GM23338 (cell line): ENCODE measurements at regions not wholly inside any gene's neighbourhood (a gene's known extent, or its start where the extent isn't known, plus 50 kb on each side); places are given as distances from the start of the nearest gene placed in this dataset.

Source experiments
- CREB1 ChIP-seq: fragments of 250-450 bp; sonication (Bioruptor Pico); IDR thresholded peaks from 2 replicates; pipeline ENCODE4 v1.5.0; 2020; ENCODE audit warnings: low read depth, mild to moderate bottlenecking, moderate library complexity
- CTCF ChIP-seq, 2 experiments: fragments of 200-600 bp in 1 of 2; sonication (generic) in 1 of 2; conservative IDR thresholded peaks; 2 replicates each; pipeline versions ENCODE4 v1.5.1 to v1.6.1; 2016 to 2017; ENCODE audit warnings: antibody characterized with exemption in 2 of 2, low read depth in 2 of 2, mild to moderate bottlenecking in 2 of 2, moderate library complexity in 1 of 2
- ETS1 ChIP-seq: IDR thresholded peaks from 2 replicates; pipeline ENCODE4 v1.6.1; 2016; ENCODE audit warnings: antibody characterized with exemption
- EZH2 ChIP-seq: fragments of 200-600 bp; sonication (generic); IDR thresholded peaks from one replicate; pipeline ENCODE4 v1.8.0; 2017; ENCODE audit warnings: antibody characterized with exemption, mild to moderate bottlenecking, low read depth; ENCODE audit not compliant: unreplicated experiment
- EZH2phosphoT487 ChIP-seq: fragments of 200-600 bp; sonication (generic); IDR thresholded peaks from one replicate; pipeline ENCODE4 v1.8.1; 2018; ENCODE audit warnings: antibody characterized with exemption; ENCODE audit not compliant: unreplicated experiment
- POLR2AphosphoS5 ChIP-seq: IDR thresholded peaks from 2 replicates; pipeline ENCODE4 v1.6.1; 2016; ENCODE audit warnings: antibody characterized with exemption, low read depth

GRCh38 chr1:87644033-87644578 lies 315.4 kb downstream of the LMO4 start:
- TF ChIP-seq CREB1 (CRISPR knock-in tag) (no peak), CTCF (conservative IDR thresholded peaks at IDR 0.05; ENCODE audit: low read depth in 2 of 2) (no peak), POLR2AphosphoS5 (no peak), EZH2 (no peak), ETS1 (no peak), EZH2phosphoT487 (no peak)
